Suprapubic skin (tissue), 4 donors: ENCODE measurements at regions not wholly inside any gene's neighbourhood (a gene's known extent, or its start where the extent isn't known, plus 50 kb on each side); places are given as distances from the start of the nearest gene placed in this dataset.

Source experiments
- DNase-seq, 2 donors: peaks; one replicate each; pipeline ENCODE4 v3.0.0-alpha.2; 2019; ENCODE audit warnings: low spot score in 2 of 2
- H3K27ac ChIP-seq: fragments of 200-600 bp; sonication (generic); one replicate; pipeline ENCODE4 v1.5.1; 2019
- H3K27me3 ChIP-seq: fragments of 200-600 bp; sonication (generic); one replicate; pipeline ENCODE4 v1.5.1; 2019
- H3K36me3 ChIP-seq: fragments of 200-600 bp; sonication (generic); one replicate; pipeline ENCODE4 v1.5.1; 2019
- H3K4me1 ChIP-seq: fragments of 200-600 bp; sonication (generic); one replicate; pipeline ENCODE4 v1.5.1; 2019
- H3K4me3 ChIP-seq: fragments of 200-600 bp; sonication (generic); one replicate; pipeline ENCODE4 v1.5.1; 2019; ENCODE audit warnings: mild to moderate bottlenecking
- H3K9me3 ChIP-seq: fragments of 200-600 bp; sonication (generic); one replicate; pipeline ENCODE4 v1.5.1; 2019
- CTCF ChIP-seq, 2 donors: fragments of 200-600 bp in 1 of 2; fragments of 450-650 bp in 1 of 2; sonication (generic) in 1 of 2; IDR thresholded peaks; one replicate each; pipeline ENCODE4 v1.5.1; 2016 to 2019; ENCODE audit warnings: antibody characterized with exemption in 2 of 2, mild to moderate bottlenecking in 1 of 2, moderate library complexity in 1 of 2
- EP300 ChIP-seq: sonication (generic); formaldehyde crosslinking; IDR thresholded peaks from one replicate; pipeline ENCODE4 v1.6.1; 2017; ENCODE audit warnings: antibody characterized with exemption
- POLR2A ChIP-seq, 2 donors: fragments of 450-650 bp; IDR thresholded peaks; one replicate each; pipeline ENCODE4 v1.6.1; 2017; ENCODE audit warnings: antibody characterized with exemption in 2 of 2, mild to moderate bottlenecking in 2 of 2, moderate library complexity in 2 of 2
- POLR2AphosphoS5 ChIP-seq, 3 donors: sonication (generic); formaldehyde crosslinking; IDR thresholded peaks; one replicate each; pipeline ENCODE4 v1.6.1; 2017; ENCODE audit warnings: antibody characterized with exemption in 3 of 3
- WGBS: methylation state at CpG from one replicate; pipeline ENCODE4 v1.1.5; 2018; 5-methylcytosine and 5-hydroxymethylcytosine counted together

GRCh38 chr10:113264333-113265131 lies 288.3 kb upstream of the HABP2 start:
- H3K4me1 ChIP-seq, result peaks cover 5% of the 10 kb centered on the region
- no peaks in the 10 kb centered on the region for H3K36me3 ChIP-seq
- H3K27me3 ChIP-seq, result peaks cover 14% of the 10 kb centered on the region
- DNase-seq, result no peak
- 87% methylated on average over 11 of the region's 11 CpGs for WGBS
- TF ChIP-seq POLR2AphosphoS5 (IDR thresholded peaks at IDR 0.05) (no peak), EP300 (no peak), CTCF (IDR thresholded peaks at IDR 0.05) (no peak), POLR2A (IDR thresholded peaks at IDR 0.05) (no peak)
- no peaks in the 10 kb centered on the region for H3K9me3 ChIP-seq
- H3K4me3 ChIP-seq, result no peak overlapping the region
- H3K27ac ChIP-seq, result no peak overlapping the region

DNA sequence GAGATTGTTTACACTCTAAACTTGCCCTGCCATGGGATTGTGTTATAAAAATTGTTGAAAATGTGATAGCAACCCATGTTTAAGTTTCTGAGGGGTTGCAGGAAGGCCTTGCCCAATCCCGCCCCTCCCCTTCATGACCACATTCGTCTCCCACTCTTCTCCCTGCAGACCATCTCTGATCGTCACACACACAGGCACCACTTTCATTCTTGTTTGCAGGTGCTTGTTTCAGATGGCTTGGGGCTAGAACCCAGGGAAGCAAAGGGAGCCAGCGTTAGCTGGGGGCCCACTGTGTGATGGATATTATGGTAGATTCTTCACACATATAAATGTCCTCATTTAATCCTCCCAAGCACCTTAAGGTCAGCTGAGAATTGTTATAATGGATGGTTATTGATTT lies 286.7 kb upstream of the HABP2 start:
- WGBS, result 89% methylated on average over 4 of the region's 4 CpGs
- no peak for TF ChIP-seq EP300
- TF ChIP-seq POLR2A (IDR thresholded peaks at IDR 0.05), result no peak
- no peak for TF ChIP-seq POLR2AphosphoS5 (IDR thresholded peaks at IDR 0.05)
- no peak for TF ChIP-seq CTCF (IDR thresholded peaks at IDR 0.05)
- DNase-seq, result no peak

DNA sequence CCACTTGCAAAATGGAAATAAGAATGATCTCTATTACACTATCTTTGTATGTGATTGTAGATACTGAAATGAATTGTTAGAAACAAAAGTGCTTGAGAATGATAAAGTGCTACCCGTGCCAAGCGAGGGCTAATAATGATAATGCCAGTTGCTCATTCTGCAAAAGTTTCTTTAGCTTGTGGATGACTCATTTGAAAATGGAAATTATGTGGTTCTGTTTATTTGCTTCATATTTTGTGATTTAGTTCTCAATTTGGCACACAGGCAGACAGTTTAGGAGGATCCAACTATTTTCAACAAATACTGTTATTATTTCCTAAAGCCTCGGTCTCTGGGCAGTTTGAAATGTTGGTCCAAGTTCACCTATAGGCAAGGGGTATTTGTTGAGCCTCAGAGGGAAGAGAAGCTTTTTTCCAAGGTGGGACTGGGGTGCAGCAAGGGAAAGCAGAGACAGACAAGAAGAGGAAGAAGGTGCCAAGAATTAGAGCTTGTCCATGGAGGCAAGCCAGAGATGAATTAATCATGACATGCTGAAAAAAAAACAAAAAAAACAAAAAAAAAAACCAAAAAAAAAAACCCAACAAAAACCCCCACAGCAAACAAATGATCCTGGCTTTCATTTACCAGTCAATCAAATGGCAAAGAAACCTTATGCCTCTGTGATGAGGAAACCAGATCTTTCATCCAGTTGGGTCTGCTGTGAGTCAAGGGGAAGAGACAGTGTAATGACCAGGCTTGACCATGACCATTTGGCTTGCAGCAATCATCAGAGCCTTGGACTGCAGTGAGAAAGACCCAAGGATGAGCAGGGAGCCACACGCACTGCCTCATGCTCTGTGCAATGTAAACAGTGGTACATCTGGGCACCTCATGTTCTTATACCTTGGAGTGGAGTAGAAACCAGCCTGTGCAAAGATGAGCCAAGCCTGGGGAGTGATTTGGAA lies 285.0 kb upstream of the HABP2 start:
- H3K27me3 ChIP-seq, result peaks cover 3% of the 10 kb centered on the region
- H3K9me3 ChIP-seq, result no peaks in the 10 kb centered on the region
- no peak overlapping the region for H3K27ac ChIP-seq
- DNase-seq, result no peak
- H3K4me3 ChIP-seq, result no peak overlapping the region
- 37% methylated on average over 4 of the region's 4 CpGs for WGBS
- no peaks in the 10 kb centered on the region for H3K36me3 ChIP-seq
- peaks cover 7% of the 10 kb centered on the region for H3K4me1 ChIP-seq
- TF ChIP-seq POLR2A (IDR thresholded peaks at IDR 0.05) (no peak), EP300 (no peak), CTCF (IDR thresholded peaks at IDR 0.05) (no peak), POLR2AphosphoS5 (IDR thresholded peaks at IDR 0.05) (no peak)

More for the DNA sequence above, 286.7 kb upstream of the HABP2 start:
- H3K4me1 ChIP-seq, result peaks cover 5% of the 10 kb centered on the region
- no peaks in the 10 kb centered on the region for H3K9me3 ChIP-seq
- H3K27me3 ChIP-seq, result peaks cover 3% of the 10 kb centered on the region
- H3K36me3 ChIP-seq, result no peaks in the 10 kb centered on the region
- no peak overlapping the region for H3K27ac ChIP-seq
- no peak overlapping the region for H3K4me3 ChIP-seq

DNA sequence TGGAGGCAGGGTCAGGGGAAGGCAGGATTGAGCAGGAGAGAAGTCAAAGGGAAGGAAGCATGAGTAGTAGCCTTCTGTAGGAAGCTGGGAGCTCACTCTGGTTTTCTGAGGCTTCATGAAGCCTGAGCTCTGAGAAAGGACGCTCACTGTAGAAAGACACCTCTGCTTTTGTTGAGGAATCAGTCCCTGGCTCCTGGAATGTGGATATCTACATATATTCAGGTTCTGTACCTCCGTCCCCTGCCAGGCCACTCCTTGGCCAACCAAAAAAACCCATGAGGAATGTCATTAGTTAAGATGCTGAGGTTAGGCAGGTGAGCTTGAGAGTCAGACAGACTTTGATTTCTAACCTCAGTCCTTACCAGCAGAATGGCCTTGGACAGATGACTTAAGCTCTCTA lies 283.5 kb upstream of the HABP2 start:
- TF ChIP-seq POLR2AphosphoS5 (IDR thresholded peaks at IDR 0.05), result no peak
- no peak for TF ChIP-seq POLR2A (IDR thresholded peaks at IDR 0.05)
- TF ChIP-seq EP300, result no peak
- TF ChIP-seq CTCF (IDR thresholded peaks at IDR 0.05), result no peak
- Histone ChIP-seq H3K27me3 (peaks cover 2% of the 10 kb centered on the region), H3K9me3 (no peaks in the 10 kb centered on the region), H3K27ac (no peak overlapping the region), H3K36me3 (no peaks in the 10 kb centered on the region), H3K4me1 (peaks cover 21% of the 10 kb centered on the region), H3K4me3 (no peak overlapping the region)
- 90% methylated on average over 2 of the region's 2 CpGs for whole genome bisulfite sequencing
- no peak for DNase-seq

DNA sequence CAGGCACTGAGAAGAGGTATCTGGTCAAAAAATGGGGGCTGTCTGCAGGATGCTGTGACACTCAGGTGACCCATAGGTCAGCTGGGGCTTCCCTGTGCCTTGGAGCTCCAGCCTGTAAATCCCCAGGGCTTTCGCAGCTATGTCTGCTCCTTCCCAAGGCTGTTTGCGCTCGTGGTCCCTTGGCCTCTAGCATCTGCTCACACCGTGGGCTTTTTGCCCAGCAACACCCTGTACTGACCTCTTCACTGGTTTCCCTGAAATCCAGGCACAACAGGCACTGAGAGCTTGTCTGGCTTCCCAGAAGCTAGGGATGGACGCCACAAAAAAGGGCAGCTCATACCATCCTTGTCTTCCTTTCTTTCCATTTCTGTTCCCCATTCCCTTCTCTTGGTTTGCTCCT lies 280.3 kb upstream of the HABP2 start:
- WGBS, result 76% methylated on average over 5 of the region's 5 CpGs
- TF ChIP-seq CTCF (IDR thresholded peaks at IDR 0.05) (no peak), POLR2A (IDR thresholded peaks at IDR 0.05) (no peak), POLR2AphosphoS5 (IDR thresholded peaks at IDR 0.05) (no peak), EP300 (no peak)
- Histone ChIP-seq H3K27ac (no peak overlapping the region), H3K4me3 (no peak overlapping the region), H3K9me3 (no peaks in the 10 kb centered on the region), H3K27me3 (no peaks in the 10 kb centered on the region), H3K36me3 (no peaks in the 10 kb centered on the region), H3K4me1 (peaks cover 19% of the 10 kb centered on the region)
- no peak for DNase-seq
